Neuronal stem cell (in vitro differentiated cells): ENCODE measurements at regions not wholly inside any gene's neighbourhood (a gene's known extent, or its start where the extent isn't known, plus 50 kb on each side); places are given as distances from the start of the nearest gene placed in this dataset.

Experiments used
- DNase-seq: peaks from one replicate; pipeline ENCODE4 v3.0.0-alpha.2; 2013; ENCODE audit warnings: low spot score
- H2AFZ ChIP-seq: one replicate; pipeline ENCODE4 v1.6.1; 2013; ENCODE audit warnings: mild to moderate bottlenecking, low read length, inconsistent platforms
- H2AK5ac ChIP-seq: 2 replicates; pipeline ENCODE4 v1.6.1; 2013; ENCODE audit warnings: low read depth, mild to moderate bottlenecking, inconsistent platforms, low read length, moderate library complexity, mixed read lengths
- H2BK120ac ChIP-seq: 2 replicates; pipeline ENCODE4 v1.6.1; 2013; ENCODE audit warnings: low read depth, mild to moderate bottlenecking, inconsistent platforms, low read length, moderate library complexity, mixed read lengths
- H2BK12ac ChIP-seq: one replicate; pipeline ENCODE4 v1.6.1; 2013; ENCODE audit warnings: low read length, inconsistent platforms
- H2BK15ac ChIP-seq: 2 replicates; pipeline ENCODE4 v1.6.1; 2013; ENCODE audit warnings: mild to moderate bottlenecking, low read length, inconsistent platforms, mixed read lengths
- H2BK5ac ChIP-seq: one replicate; pipeline ENCODE4 v1.6.1; 2013; ENCODE audit warnings: inconsistent platforms, mild to moderate bottlenecking, low read length, moderate library complexity
- H3K14ac ChIP-seq: one replicate; pipeline ENCODE4 v1.6.1; 2013; ENCODE audit warnings: low read length, inconsistent platforms
- H3K18ac ChIP-seq: 2 replicates; pipeline ENCODE4 v1.6.1; 2013; ENCODE audit warnings: low read length, inconsistent platforms
- H3K23ac ChIP-seq: 2 replicates; pipeline ENCODE4 v1.6.1; 2013; ENCODE audit warnings: low read depth, mild to moderate bottlenecking, mixed read lengths, low read length, inconsistent platforms; ENCODE audit not compliant: poor library complexity
- H3K27ac ChIP-seq: replicated peaks from 3 replicates; pipeline ENCODE4 v1.5.1; 2013; ENCODE audit warnings: low read length, inconsistent platforms
- H3K27me3 ChIP-seq, 3 experiments: 2 replicates each; pipeline ENCODE4 v1.6.1; 2013; ENCODE audit warnings: low read length in 3 of 3, mild to moderate bottlenecking in 2 of 3, inconsistent platforms in 1 of 3, low read depth in 1 of 3, mixed read lengths in 1 of 3, moderate library complexity in 1 of 3; ENCODE audit not compliant: control insufficient read depth in 3 of 3, insufficient read depth in 3 of 3
- H3K36me3 ChIP-seq, 2 donors: replicated peaks in 1 of 2; 2 replicates each; pipeline ENCODE4 v1.6.1; 2013; ENCODE audit warnings: low read length in 2 of 2; ENCODE audit not compliant: control insufficient read depth in 2 of 2, insufficient read depth in 2 of 2
- H3K4ac ChIP-seq: 2 replicates; pipeline ENCODE4 v1.6.1; 2013; ENCODE audit warnings: inconsistent platforms, mild to moderate bottlenecking, low read length, moderate library complexity
- H3K4me1 ChIP-seq, 2 donors: 1 replicate in 1 of 2; 2 replicates in 1 of 2; pipeline ENCODE4 v1.6.1; 2013; ENCODE audit warnings: low read length in 2 of 2, low read depth in 1 of 2; ENCODE audit not compliant: control insufficient read depth in 2 of 2, insufficient read depth in 1 of 2
- H3K4me2 ChIP-seq: one replicate; pipeline ENCODE4 v1.6.1; 2013; ENCODE audit warnings: mild to moderate bottlenecking, low read length, inconsistent platforms; ENCODE audit not compliant: insufficient read depth, poor library complexity, severe bottlenecking
- H3K4me3 ChIP-seq, 2 donors: 2 replicates each; pipeline ENCODE4 v1.5.1; 2013; ENCODE audit warnings: low read length in 2 of 2, mild to moderate bottlenecking in 2 of 2, inconsistent platforms in 1 of 2, moderate library complexity in 1 of 2
- H3K79me1 ChIP-seq: one replicate; pipeline ENCODE4 v1.6.1; 2013; ENCODE audit warnings: low read depth, mild to moderate bottlenecking, inconsistent platforms, low read length, moderate library complexity
- H3K9ac ChIP-seq: one replicate; pipeline ENCODE4 v1.6.1; 2013; ENCODE audit warnings: mild to moderate bottlenecking, low read depth, low read length, inconsistent platforms; ENCODE audit not compliant: poor library complexity
- H3K9me3 ChIP-seq, 2 donors: replicated peaks in 1 of 2; 2 replicates each; pipeline versions ENCODE3 to v1.6.1; 2013; ENCODE audit warnings: low read length in 2 of 2, mild to moderate bottlenecking in 2 of 2, inconsistent platforms in 1 of 2, low read depth in 1 of 2, mixed read lengths in 1 of 2, moderate library complexity in 1 of 2; ENCODE audit not compliant: control insufficient read depth in 2 of 2, insufficient read depth in 1 of 2
- H4K8ac ChIP-seq: one replicate; pipeline ENCODE4 v1.6.1; 2013; ENCODE audit warnings: low read depth, mild to moderate bottlenecking, inconsistent platforms, low read length, moderate library complexity
- H4K91ac ChIP-seq: one replicate; pipeline ENCODE4 v1.6.1; 2013; ENCODE audit warnings: low read length, low read depth, mild to moderate bottlenecking, inconsistent platforms; ENCODE audit not compliant: poor library complexity
- WGBS, 2 donors: extraction: QIAGEN DNeasy Blood & Tissue Kit; methylation state at CpG; one replicate each; pipeline ENCODE4 v1.1.7; 2013; ENCODE audit warnings: missing lambda C conversion rate in 2 of 2, mixed read lengths in 1 of 2; ENCODE audit not compliant: insufficient read length in 2 of 2, insufficient replicate concordance in 1 of 2; ENCODE audit errors: extremely low coverage in 2 of 2; 5-methylcytosine and 5-hydroxymethylcytosine counted together

GRCh38 chr6:74585753-74586152 lies 620.1 kb downstream of the COL12A1 start:
- no peaks in the 10 kb centered on the region for H3K9me3 ChIP-seq
- H3K4me2 ChIP-seq = no peak overlapping the region
- no peak overlapping the region for H2BK5ac ChIP-seq
- no peak overlapping the region for H2BK12ac ChIP-seq
- no peak overlapping the region for H3K27ac ChIP-seq
- H3K9ac ChIP-seq = no peak overlapping the region
- no peaks in the 10 kb centered on the region for H3K27me3 ChIP-seq
- H4K8ac ChIP-seq = no peak overlapping the region
- no peak overlapping the region for H2BK15ac ChIP-seq
- no peak overlapping the region for H3K14ac ChIP-seq
- H2BK120ac ChIP-seq = no peak overlapping the region
- H2AK5ac ChIP-seq = no peak overlapping the region
- H3K18ac ChIP-seq = no peak overlapping the region
- DNase-seq = no peak
- no peaks in the 10 kb centered on the region for H3K4me1 ChIP-seq
- H3K23ac ChIP-seq = no peak overlapping the region
- H2AFZ ChIP-seq = no peak overlapping the region
- H3K4ac ChIP-seq = no peak overlapping the region
- H3K36me3 ChIP-seq = no peaks in the 10 kb centered on the region
- no peak overlapping the region for H4K91ac ChIP-seq
- H3K79me1 ChIP-seq = no peaks in the 10 kb centered on the region
- no peak overlapping the region for H3K4me3 ChIP-seq

- Histone ChIP-seq H2AFZ (no peak overlapping the region), H3K36me3 (no peaks in the 10 kb centered on the region), H4K8ac (no peak overlapping the region), H4K91ac (no peak overlapping the region), H3K4me1 (no peaks in the 10 kb centered on the region), H3K4me2 (no peak overlapping the region), H2BK5ac (no peak overlapping the region), H3K9ac (no peak overlapping the region), H3K27me3 (no peaks in the 10 kb centered on the region), H3K23ac (no peak overlapping the region), H3K79me1 (no peaks in the 10 kb centered on the region), H3K14ac (no peak overlapping the region), H3K18ac (no peak overlapping the region), H3K4me3 (no peak overlapping the region), H3K4ac (no peak overlapping the region), H3K27ac (no peak overlapping the region), H3K9me3 (no peaks in the 10 kb centered on the region), H2AK5ac (no peak overlapping the region), H2BK12ac (no peak overlapping the region), H2BK15ac (no peak overlapping the region), H2BK120ac (no peak overlapping the region)
- no CpG with 5 or more reads among the region's 6 CpGs for WGBS, 2 donors
- no peak for DNase-seq
Measured at GRCh38 chr6:74581681-74582080, 624.2 kb downstream of the COL12A1 start.

- Histone ChIP-seq H2AK5ac (no peak overlapping the region), H2AFZ (no peak overlapping the region), H3K4ac (no peak overlapping the region), H3K4me2 (no peak overlapping the region), H3K18ac (no peak overlapping the region), H3K79me1 (no peaks in the 10 kb centered on the region), H3K36me3 (no peaks in the 10 kb centered on the region), H2BK120ac (no peak overlapping the region), H3K23ac (no peak overlapping the region), H3K9me3 (no peaks in the 10 kb centered on the region), H3K4me3 (no peak overlapping the region), H3K4me1 (no peaks in the 10 kb centered on the region), H2BK5ac (no peak overlapping the region), H3K27me3 (no peaks in the 10 kb centered on the region), H4K91ac (no peak overlapping the region), H2BK15ac (no peak overlapping the region), H4K8ac (no peak overlapping the region), H3K14ac (no peak overlapping the region), H2BK12ac (no peak overlapping the region), H3K27ac (no peak overlapping the region), H3K9ac (no peak overlapping the region)
- DNase-seq = no peak
- no CpG with 5 or more reads among the region's 3 CpGs for WGBS, 2 donors
Measured at GRCh38 chr6:74579794-74580193, 626.1 kb downstream of the COL12A1 start.

GRCh38 chr6:74579047-74579446 lies 626.8 kb downstream of the COL12A1 start:
- Histone ChIP-seq H2AFZ (no peak overlapping the region), H3K9me3 (no peaks in the 10 kb centered on the region), H2AK5ac (no peak overlapping the region), H2BK12ac (no peak overlapping the region), H3K18ac (no peak overlapping the region), H4K91ac (no peak overlapping the region), H3K36me3 (no peaks in the 10 kb centered on the region), H3K27me3 (no peaks in the 10 kb centered on the region), H3K4ac (no peak overlapping the region), H3K9ac (no peak overlapping the region), H3K27ac (no peak overlapping the region), H3K23ac (no peak overlapping the region), H3K4me2 (no peak overlapping the region), H3K14ac (no peak overlapping the region), H2BK15ac (no peak overlapping the region), H3K4me3 (no peak overlapping the region), H4K8ac (no peak overlapping the region), H3K4me1 (no peaks in the 10 kb centered on the region), H2BK120ac (no peak overlapping the region), H3K79me1 (no peaks in the 10 kb centered on the region), H2BK5ac (no peak overlapping the region)
- no CpG with 5 or more reads among the region's 2 CpGs for WGBS, 2 donors
- no peak for DNase-seq
